ENCODE measurements at regions not wholly inside any gene's neighbourhood (a gene's known extent, or its start where the extent isn't known, plus 50 kb on each side); places are given as distances from the start of the nearest gene placed in this dataset.
A peak's percentile ranks its signal among the peaks of the same experiment; 100 is the strongest.
"Not testable (repeated sequence)": the region's sequence is repeated elsewhere in the genome, so short reads cannot be mapped to it uniquely, and the experiment has no call there.

DNA sequence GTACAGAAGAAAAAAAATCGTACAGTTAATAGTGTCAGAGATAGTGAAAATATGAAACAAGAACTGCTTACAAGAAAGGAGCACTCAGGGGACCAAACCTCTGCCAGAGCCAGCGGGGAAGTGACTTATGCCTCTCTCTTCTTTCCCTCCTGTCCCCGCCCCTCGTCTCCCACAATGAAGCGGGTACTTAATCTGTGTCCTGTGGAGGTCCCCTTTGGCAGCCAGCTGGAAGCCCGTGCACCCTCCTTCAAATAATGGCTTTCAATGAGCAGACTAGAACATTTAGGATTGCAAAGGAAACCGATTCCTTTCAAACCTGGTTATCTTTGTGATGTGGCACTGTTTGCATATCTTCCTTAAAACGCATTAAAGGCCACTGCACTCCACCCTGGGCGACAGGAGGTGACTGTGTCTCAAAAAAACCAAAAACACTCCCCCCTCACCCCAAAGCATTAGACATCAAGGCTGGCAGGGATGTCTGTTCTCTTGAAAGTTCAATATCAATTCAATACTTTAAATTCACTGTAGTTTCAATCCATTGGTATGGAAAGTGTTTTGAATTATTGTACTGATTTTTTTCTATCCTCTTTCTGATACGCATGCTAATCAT lies 51.7 kb downstream of the PPIAL4C start:
- DNase-seq: not testable (repeated sequence)

DNA sequence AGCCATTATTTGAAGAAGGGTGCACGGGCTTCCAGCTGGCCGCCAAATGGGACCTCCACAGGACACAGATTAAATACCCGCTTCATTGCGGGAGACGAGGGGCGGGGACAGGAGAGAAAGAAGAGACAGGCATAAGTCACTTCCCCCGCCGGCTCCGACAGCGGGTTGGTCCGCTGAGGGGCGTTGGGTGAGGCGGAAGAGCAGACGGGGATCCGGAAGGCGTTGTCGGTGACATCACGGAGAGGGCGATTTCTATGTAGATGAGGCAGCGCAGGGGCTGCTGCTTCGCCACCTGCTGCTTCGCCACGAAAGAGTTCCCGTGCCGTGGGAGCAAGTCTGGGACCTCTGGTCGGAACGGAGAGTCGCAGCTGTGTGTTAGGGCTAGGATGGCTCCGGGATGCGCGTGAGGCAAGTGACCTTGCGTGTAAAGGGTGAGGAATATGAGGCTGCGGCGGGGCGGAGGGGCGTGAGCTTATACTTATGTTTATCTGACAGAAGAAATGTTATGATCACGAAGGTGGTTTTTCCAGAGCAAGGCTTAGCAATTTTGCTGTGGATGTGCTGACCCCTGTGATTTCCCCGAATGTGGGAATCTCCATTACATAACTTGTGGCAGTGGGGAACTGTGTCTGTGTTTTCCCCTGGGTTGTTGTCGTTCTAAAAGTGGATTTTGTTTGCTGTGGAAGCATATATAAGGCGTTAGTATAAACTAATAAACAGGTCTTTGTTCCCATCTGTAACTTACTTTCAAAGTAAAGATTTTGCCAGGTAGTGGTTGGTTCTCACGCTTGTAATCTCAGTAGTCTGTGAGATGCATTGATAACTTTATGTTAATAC lies 52.9 kb downstream of the PPIAL4C start:
- DNase-seq: peak; percentile 91

GRCh38 chr1:149638481-149638880 lies 54.8 kb downstream of the PPIAL4C start:
- DNase-seq: not testable (repeated sequence)

GRCh38 chr1:149638901-149639658 lies 55.4 kb downstream of the PPIAL4C start:
- DNase-seq: not testable (repeated sequence)

DNA sequence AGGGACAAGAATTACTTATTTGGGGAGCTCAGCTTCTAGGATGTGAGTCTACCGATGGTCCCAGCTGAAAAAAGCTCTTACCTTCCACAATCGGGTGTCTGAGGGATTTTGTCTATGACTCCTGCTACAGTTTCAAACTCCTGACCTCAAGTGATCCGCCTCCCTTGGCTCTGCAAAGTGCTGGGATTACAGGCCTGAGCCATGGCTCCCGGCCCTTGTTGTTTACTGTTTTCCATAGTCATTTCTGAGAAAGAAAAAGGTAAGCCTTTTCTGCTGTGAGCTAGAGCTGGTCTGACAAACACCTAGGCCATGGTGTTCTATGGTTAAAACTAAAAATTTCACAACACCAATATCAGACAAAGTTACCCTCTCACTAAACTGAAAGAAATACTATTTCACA lies 57.5 kb downstream of the PPIAL4C start:
- not testable (repeated sequence) for DNase-seq

GRCh38 chr1:149644818-149645217 lies 61.2 kb downstream of the PPIAL4C start:
- DNase-seq: not testable (repeated sequence)

DNA sequence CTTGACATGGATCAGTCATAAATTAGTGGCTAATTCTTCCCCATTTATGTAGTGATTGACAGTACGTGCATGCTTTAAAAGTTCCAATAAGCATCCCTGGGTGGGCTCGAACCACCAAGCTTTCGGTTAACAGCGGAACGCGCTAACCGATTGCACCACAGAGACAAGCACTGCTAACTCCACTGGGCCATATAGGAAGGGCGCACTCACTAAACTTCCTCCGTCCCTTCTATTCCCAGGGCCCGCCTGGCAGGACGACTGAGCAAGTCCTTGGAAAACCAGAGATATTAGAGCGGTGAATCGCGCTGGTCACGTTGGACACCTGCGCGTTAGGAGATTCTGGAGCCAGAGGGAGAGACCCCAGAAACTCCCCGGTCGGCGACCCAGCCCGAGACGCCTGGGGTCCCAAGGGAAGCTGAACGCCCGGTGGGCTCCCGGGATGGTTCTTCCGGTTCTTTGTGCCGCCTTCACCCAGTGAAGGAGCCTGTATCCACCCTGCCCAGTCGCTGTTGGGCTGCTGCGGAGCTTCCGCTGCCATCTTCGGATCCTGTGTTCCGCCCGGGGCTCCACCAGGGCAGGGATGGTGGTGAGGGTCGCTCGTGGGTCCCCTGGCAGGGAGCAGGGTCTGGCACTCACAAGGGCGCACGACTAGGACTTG lies 62.8 kb downstream of the PPIAL4C start:
- DNase-seq: peak; percentile 19

DNA sequence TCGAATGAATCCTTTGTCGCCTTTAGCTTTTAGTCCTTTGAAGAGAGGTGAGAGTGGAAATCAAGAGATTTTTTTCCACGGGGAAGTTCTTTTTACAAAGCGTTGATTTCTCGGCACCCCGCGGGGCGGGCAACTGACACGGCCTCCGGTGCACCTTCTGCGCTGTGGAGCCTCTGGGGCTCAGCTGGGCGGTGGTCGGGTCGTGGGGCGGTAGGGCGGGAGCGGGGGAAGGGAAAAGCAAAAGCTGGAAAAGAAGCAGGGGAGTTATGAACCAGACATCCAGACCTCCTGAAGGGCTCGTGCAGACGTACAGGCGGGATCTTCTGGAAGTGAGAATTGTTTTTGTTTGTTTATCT lies 63.3 kb downstream of the PPIAL4C start:
- not testable (repeated sequence) for DNase-seq

DNA sequence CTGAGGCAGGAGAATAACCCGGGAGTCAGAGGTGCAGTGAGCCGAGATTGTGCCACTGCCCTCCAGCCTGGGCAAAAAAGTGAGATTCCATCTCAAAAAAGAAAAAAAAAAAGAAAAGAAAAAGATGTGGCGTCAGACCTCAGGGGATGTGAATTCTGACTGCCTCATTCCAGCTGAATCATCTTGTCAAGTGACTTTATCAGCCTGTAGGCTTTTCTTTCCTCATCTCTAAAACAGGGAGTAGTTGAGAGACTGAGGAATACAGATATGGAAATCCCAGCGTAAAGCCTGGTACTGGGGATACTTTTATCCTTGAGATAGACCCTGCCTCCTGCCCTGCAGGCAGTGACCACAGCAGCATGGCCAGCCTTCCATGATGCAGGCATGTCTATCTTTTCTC lies 74.1 kb downstream of the PPIAL4C start:
- not testable (repeated sequence) for DNase-seq

DNA sequence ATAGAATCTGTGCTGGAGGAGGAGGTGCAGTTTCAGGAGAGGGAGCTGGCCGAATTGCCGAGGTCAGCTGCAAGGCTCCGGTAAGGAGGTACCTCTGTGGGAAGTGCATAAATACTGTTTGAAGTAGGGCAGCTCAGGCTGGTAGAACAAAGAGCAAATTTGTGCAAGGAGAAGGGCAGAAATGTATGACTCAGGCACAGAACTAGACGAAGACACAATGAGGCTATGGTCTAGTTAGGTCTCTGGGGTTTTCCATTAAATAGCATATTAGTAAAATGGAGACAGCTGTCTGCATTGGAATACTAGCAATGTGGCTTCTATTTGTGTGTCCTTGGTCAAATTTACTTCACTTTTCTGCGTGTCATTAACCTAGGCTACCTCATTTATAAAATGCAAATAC lies 74.5 kb downstream of the PPIAL4C start:
- not testable (repeated sequence) for DNase-seq

DNA sequence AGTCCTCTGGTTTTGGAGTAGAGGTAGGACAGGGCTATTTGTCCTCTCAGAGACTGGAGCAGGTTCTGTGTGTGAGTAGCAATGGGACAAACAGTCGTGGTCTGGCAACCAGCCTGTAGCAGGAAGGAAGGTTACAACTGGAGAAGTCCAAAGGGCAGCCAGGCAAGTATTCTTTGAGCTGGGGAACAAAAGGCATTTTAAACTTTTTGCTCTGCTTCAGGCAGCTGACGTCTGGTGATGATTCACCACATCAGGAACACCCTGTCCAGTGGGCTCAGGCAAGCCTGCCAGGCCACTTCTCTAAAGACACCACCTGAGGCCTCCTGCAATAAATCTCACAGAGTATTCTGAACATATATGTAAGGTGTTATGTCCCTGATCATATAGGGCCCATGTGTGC lies 81.0 kb downstream of the PPIAL4C start:
- not testable (repeated sequence) for DNase-seq

DNA sequence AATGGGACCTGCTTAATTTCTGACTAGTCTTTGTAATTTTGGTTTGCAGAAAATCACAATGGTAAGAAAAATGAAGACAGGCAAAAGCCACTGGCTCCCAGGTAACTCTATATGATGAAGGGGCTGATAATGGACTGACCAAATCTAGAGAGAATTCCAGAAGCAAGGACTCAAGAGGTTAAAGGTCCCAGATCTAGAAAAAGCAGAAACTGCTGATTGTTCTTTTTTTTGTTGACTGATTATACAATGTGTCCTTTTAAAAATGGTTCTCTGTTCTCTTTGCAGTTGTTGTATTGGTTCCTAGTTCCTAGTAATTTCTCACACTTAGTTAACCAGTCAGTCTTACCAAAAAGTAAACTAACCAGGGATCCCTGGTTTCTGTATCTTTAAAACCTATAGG lies 81.4 kb downstream of the PPIAL4C start:
- not testable (repeated sequence) for DNase-seq

DNA sequence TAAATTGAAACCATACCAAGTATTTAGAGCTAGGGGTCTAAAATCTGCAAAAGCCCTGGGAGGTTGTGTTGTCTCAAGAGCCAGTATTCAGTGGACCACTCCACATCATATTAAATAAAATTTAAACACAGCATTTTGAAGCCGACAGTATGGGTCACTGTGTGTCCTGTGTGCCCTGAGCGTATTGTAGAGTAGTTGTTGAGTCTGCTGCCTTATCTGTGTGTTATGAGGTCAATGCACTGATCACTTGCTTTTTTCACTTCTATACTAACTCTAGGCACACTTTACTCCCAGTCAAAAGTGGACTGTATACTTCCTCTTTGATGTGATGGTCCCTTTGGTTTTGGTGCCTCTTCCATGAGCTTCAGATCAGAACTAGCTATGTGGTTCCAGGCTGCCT lies 81.9 kb downstream of the PPIAL4C start:
- not testable (repeated sequence) for DNase-seq

DNA sequence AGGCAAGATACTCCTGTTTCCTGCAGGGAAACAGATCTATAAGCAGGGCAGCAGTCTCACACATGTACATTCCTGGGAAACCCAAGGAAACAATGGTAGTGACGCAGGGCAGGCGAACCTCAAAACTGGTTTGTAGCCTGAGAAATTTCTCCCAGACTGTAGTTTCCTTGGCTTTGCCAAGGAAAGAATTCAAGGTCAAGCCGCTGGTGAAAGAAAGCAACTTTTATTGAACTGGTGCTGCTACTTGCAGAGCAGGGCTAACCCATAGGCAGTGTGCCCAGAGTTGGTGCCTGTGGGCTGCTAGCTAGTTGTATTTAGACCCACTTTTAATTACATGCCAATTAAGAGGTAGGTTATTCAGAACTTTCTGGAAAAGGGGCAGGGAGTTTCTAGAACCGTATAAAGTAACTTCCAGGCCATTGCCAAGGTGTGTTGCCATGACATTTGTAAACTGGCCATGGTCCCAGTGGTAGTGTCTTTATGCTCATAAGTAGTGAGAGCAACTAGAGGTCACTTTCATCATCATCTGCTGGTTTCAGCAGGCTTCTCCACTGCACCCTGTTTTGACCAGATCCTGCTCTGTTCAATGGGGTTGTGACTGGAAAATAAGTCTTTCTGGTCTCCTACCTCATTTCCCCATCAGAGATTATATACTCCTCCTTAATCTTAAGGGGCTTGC lies 89.7 kb downstream of the PPIAL4C start:
- peak; percentile 6 for DNase-seq

- DNase-seq: not testable (repeated sequence)
Measured at GRCh38 chr1:149674921-149675320, 91.3 kb downstream of the PPIAL4C start.

- DNase-seq: not testable (repeated sequence)
Measured at GRCh38 chr1:149677359-149677758, 93.7 kb downstream of the PPIAL4C start.

GRCh38 chr1:149686593-149687238 lies 95.8 kb upstream of the FCGR1A start:
- DNase-seq: not testable (repeated sequence)

DNA sequence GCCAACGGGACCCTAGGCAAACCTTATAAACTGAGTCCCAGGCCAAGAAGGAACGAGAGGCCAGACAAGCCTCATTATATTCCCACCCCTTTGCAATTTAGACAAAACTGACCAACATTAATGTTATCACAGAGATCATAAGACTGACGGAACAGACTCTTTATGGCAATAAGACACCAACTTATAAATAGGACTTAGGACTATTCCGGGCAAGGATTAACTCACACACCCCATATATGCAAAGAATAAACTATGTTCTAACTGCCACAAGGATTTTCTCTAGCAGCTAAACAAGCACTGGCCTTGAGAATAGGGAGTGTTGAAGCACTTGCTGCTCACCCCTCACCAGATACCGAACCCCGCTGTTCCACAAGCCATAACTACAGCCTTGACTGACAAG lies 91.1 kb upstream of the FCGR1A start:
- not testable (repeated sequence) for DNase-seq

DNA sequence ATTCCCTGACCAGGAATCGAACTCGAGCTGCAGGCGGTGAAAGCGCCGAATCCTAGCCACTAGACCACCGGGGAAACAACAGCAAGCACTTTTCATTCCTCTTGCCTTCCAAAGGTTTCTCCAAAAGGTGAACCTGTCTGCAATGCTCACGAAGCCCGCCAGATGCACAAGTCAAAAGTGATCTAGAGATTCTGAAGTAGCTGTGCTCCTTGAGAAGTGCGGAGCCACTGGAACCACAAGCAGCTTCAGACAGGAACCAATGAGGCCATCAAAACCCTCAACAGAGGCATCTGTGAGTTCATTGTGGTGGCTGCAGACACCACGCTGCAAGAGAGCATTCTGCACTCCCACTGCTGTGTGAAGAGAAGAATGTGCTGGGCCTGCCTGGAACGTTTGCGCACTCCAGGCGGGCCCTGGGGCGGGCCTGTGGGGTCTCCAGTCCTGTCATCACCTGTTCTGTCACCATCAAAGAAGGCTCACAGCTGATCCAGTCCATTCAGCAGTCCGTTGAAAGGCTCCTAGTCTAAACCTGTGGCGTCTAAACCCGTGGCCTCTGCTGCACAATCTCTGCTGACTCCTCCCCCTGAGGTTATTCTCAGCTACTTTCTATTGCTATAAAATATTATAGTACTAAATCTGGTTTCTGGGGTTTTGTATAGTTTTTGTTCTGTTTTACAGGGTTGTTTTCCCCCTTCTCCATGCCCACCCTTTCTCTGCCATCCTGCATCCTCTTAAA lies 89.5 kb upstream of the FCGR1A start:
- not testable (repeated sequence) for DNase-seq

DNA sequence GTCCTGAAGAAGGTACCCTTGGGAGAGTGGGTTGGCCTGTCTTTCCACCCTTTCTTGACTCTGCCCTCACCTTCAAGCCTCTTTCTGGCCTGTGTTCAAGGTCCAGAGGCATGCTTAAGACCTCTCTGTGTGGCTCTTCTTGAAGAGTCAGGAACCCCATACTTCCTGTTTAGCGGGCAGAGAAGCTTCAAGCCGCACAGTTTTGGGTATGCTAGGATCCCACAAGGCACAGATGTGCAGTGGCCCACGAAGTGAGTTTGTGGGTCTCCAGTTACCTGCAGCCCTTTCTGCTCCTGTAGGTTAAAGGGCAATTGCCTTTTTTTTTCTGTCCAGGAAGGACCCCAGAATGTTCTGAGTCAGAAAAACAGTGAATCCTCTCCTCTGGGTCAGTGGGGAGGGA lies 87.4 kb upstream of the FCGR1A start:
- not testable (repeated sequence) for DNase-seq

DNA sequence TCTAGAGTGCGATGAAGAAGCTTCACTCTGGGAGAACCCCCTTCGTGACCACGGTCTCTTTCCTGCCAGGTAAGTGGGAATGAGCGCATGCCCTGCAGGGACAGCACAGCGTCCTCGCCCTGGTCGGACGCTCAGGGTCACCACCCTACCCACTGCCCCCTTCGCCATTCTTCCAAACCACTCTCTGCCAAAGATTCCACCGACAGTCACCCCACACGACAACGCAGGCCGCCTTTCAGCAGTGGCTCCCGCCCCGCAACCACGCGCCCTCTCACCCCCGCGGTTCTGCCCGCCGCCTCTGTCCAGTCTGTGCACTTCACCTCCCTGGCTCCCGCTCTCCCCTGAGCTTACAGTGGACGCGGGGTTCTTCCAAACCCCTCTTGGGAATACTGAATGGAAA lies 82.3 kb upstream of the FCGR1A start:
- DNase-seq: not testable (repeated sequence)

Data from right hindlimb (tissue), 1 donor.